ENCODE measurements at regions not wholly inside any gene's neighbourhood (a gene's known extent, or its start where the extent isn't known, plus 50 kb on each side); places are given as distances from the start of the nearest gene placed in this dataset.

- TF ChIP-seq CTCF (conservative IDR thresholded peaks at IDR 0.05; ENCODE audit: low read depth, low read length) (no peak), EZH2 (IDR thresholded peaks at IDR 0.05; ENCODE audit: low read length, unreplicated experiment) (no peak)
Observed at GRCh38 chr7:34222316-34222715, 317.0 kb downstream of the BMPER start.

Measured in PC-3 (cell line).